Endothelial cell (in vitro differentiated cells): ENCODE measurements at regions not wholly inside any gene's neighbourhood (a gene's known extent, or its start where the extent isn't known, plus 50 kb on each side); places are given as distances from the start of the nearest gene placed in this dataset.

ENCODE experiments used
- DNase-seq: peaks from one replicate; pipeline ENCODE4 v3.0.0; 2021; ENCODE audit warnings: low spot score
- H3K27ac Mint-ChIP-seq: one replicate; pipeline ENCODE4 v1.8.0; 2021; ENCODE audit warnings: mixed read lengths, inconsistent platforms; ENCODE audit not compliant: unreplicated experiment
- H3K27me3 Mint-ChIP-seq: one replicate; pipeline ENCODE4 v1.8.0; 2021; ENCODE audit warnings: mild to moderate bottlenecking, moderate library complexity, mixed read lengths, inconsistent platforms; ENCODE audit not compliant: unreplicated experiment
- H3K36me3 Mint-ChIP-seq: one replicate; pipeline ENCODE4 v1.8.0; 2021; ENCODE audit warnings: mild to moderate bottlenecking, low read depth, mixed read lengths, inconsistent platforms; ENCODE audit not compliant: unreplicated experiment
- H3K4me1 Mint-ChIP-seq: one replicate; pipeline ENCODE4 v1.8.0; 2021; ENCODE audit warnings: mild to moderate bottlenecking, mixed read lengths, inconsistent platforms; ENCODE audit not compliant: unreplicated experiment
- H3K4me3 Mint-ChIP-seq: one replicate; pipeline ENCODE4 v1.8.0; 2021; ENCODE audit warnings: mild to moderate bottlenecking, mixed read lengths, inconsistent platforms; ENCODE audit not compliant: unreplicated experiment
- H3K9me3 Mint-ChIP-seq: one replicate; pipeline ENCODE4 v1.8.0; 2021; ENCODE audit warnings: mixed read lengths, inconsistent platforms; ENCODE audit not compliant: unreplicated experiment
- CTCF ChIP-seq: fragments of 200-600 bp; sonication (generic); IDR thresholded peaks from one replicate; pipeline ENCODE4 v1.5.0; 2021; ENCODE audit warnings: antibody characterized with exemption; ENCODE audit not compliant: unreplicated experiment

GRCh38 chr13:81334481-81334880, 993.6 kb upstream of the SPRY2 start:
- TF ChIP-seq CTCF: no peak
- H3K27me3 Mint-ChIP-seq: no peaks in the 10 kb centered on the region
- no peak overlapping the region for H3K27ac Mint-ChIP-seq
- no peaks in the 10 kb centered on the region for H3K4me1 Mint-ChIP-seq
- no peak for DNase-seq
- no peaks in the 10 kb centered on the region for H3K9me3 Mint-ChIP-seq
- no peak overlapping the region for H3K4me3 Mint-ChIP-seq
- no peaks in the 10 kb centered on the region for H3K36me3 Mint-ChIP-seq

DNA sequence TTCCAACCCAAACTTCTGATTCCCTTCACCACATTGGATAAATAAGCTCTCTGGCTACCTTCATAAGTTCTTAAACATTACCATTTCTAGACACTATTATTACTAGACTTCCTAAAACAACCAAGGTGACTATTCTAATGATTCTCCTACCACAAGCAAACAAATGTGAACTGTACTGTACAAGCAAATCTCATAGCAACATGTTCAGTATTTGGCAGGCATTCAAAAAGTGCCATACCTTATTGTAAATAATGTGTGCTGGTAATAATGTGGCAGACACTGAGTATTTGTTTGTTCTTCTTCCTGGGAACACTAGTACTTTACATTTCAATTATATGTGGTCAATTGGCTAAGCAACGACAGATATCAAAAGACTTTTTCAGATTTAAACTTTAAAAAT, 986.0 kb upstream of the SPRY2 start:
- H3K4me1 Mint-ChIP-seq: no peaks in the 10 kb centered on the region
- H3K4me3 Mint-ChIP-seq: no peak overlapping the region
- no peak for TF ChIP-seq CTCF
- no peaks in the 10 kb centered on the region for H3K36me3 Mint-ChIP-seq
- H3K27me3 Mint-ChIP-seq: peaks cover 1% of the 10 kb centered on the region
- no peak overlapping the region for H3K27ac Mint-ChIP-seq
- no peak for DNase-seq
- H3K9me3 Mint-ChIP-seq: no peaks in the 10 kb centered on the region

GRCh38 chr13:81320516-81320915, 979.6 kb upstream of the SPRY2 start:
- no peak overlapping the region for H3K4me3 Mint-ChIP-seq

GRCh38 chr13:81319351-81319750, 978.4 kb upstream of the SPRY2 start:
- no peaks in the 10 kb centered on the region for H3K36me3 Mint-ChIP-seq
- H3K9me3 Mint-ChIP-seq: no peaks in the 10 kb centered on the region
- DNase-seq: no peak
- peaks cover 1% of the 10 kb centered on the region for H3K27me3 Mint-ChIP-seq
- H3K4me1 Mint-ChIP-seq: no peaks in the 10 kb centered on the region
- no peak overlapping the region for H3K27ac Mint-ChIP-seq
- no peak overlapping the region for H3K4me3 Mint-ChIP-seq
- TF ChIP-seq CTCF: no peak

More at GRCh38 chr13:81320516-81320915, 979.6 kb upstream of the SPRY2 start:
- no peaks in the 10 kb centered on the region for H3K9me3 Mint-ChIP-seq
- no peaks in the 10 kb centered on the region for H3K4me1 Mint-ChIP-seq
- peaks cover 1% of the 10 kb centered on the region for H3K27me3 Mint-ChIP-seq
- no peak overlapping the region for H3K27ac Mint-ChIP-seq
- no peaks in the 10 kb centered on the region for H3K36me3 Mint-ChIP-seq
- TF ChIP-seq CTCF: no peak
- DNase-seq: no peak

DNA sequence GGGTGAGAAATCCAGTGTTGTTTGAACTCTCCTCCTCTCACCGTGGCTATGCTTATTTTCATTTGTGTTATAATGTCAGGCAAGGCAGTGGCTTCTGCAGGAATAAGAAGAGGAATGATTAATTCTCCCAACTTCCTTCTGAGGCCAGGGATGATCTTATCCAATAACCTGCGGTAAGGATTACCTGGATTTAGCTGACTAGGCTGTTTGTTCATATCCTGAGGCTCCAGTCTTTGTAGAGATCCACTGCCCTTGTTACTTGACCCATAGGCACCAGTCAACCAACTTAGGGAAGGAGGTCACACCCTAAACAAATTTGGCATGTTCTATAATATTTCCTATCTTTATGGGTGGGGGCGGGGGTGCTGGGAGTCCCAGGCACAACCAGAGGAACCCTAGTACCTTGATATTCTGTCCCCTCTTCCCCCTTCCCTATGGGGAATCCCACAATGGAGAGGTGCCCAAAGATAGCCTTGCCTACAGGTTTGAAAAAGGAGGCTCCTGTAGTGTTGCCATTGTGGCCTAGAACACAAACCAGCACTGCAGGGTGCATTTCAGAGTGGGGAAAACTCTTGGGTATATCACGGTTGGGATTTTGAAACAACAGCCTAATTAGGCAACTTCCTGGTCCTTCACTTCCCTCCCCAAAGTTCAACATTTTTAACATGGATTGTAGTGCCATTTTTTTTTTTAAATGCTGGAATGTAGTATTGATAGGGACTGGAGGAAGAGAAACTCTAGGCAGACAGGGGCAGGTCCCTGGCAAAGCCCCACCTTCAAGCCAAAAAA, 977.5 kb upstream of the SPRY2 start:
- TF ChIP-seq CTCF: no peak
- H3K4me3 Mint-ChIP-seq: no peak overlapping the region
- no peaks in the 10 kb centered on the region for H3K36me3 Mint-ChIP-seq

More for the DNA sequence above, 977.5 kb upstream of the SPRY2 start:
- Mint-ChIP-seq H3K4me1 (no peaks in the 10 kb centered on the region), H3K27ac (no peak overlapping the region), H3K9me3 (no peaks in the 10 kb centered on the region), H3K27me3 (peaks cover under 1% of the 10 kb centered on the region)
- no peak for DNase-seq
